GM18873 (cell line): ENCODE measurements at regions not wholly inside any gene's neighbourhood (a gene's known extent, or its start where the extent isn't known, plus 50 kb on each side); places are given as distances from the start of the nearest gene placed in this dataset.
"Not testable (repeated sequence)": the region's sequence is repeated elsewhere in the genome, so short reads cannot be mapped to it uniquely, and the experiment has no call there.

Experiments
- ATAC-seq: cut with Tn5 transposase; IDR thresholded peaks from one replicate; pipeline ENCODE4 v1.9.1; 2021; ENCODE audit warnings: mild to moderate bottlenecking, moderate library complexity, moderate number of reproducible peaks; ENCODE audit not compliant: unreplicated experiment, low FRiP score

DNA sequence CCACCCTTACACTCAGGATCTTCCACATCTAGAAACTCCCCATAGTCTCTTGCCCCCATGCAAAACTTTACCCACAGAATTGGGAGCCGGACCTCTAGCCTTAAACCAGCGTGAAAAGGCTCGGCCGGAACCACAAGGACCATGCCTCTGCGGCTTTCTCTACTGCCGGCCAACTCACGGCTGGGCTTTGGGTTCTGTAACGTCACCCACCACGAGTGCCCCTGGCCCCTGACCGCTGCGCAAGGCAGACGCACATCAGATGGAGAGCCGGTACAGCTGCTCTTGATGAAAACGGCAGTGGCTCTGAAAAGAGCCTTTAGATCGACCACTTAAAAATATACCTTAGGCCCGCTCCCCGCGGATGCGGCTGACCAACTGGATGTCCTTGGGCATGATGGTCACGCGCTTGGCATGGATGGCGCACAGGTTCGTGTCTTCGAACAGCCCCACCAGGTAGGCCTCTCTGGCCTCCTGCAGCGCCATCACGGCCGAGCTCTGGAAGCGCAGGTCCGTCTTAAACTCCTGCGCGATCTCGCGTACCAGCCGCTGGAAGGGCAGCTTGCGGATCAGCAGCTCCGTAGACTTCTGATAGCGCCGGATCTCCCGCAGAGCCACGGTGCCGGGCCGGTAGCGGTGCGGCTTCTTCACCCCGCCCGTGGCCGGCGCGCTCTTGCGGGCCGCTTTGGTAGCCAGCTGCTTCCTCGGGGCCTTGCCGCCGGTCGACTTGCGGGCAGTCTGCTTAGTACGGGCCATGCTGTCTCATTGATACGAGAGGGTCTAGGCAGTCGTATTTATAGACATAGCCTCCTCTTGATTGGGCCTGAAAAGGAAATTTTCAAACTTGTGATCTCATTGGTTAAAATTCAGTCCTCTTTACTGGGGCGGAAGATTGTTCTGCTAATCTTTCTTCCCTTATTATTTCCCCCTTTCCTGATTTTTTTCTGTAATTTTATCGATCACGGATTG is 66.3 kb downstream of the FAM72C start:
- not testable (repeated sequence) for ATAC-seq

DNA sequence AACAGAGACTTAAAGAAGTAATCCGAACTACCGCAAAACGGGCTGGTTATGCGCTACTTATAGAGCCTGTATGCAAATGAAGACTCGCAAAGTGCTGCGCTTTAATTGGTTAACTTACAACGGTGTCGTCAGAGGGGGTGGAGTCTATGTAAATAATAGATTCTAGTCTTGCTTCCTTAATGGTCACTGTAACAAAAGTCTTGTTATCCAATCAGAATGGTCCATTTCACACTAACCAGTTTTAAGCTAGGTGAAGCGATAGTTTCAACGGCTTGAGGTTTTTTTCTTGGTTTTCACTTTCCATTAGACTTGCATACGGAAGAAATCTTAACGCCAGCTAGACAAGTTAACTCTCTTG is 67.2 kb downstream of the FAM72C start:
- ATAC-seq = not testable (repeated sequence)

DNA sequence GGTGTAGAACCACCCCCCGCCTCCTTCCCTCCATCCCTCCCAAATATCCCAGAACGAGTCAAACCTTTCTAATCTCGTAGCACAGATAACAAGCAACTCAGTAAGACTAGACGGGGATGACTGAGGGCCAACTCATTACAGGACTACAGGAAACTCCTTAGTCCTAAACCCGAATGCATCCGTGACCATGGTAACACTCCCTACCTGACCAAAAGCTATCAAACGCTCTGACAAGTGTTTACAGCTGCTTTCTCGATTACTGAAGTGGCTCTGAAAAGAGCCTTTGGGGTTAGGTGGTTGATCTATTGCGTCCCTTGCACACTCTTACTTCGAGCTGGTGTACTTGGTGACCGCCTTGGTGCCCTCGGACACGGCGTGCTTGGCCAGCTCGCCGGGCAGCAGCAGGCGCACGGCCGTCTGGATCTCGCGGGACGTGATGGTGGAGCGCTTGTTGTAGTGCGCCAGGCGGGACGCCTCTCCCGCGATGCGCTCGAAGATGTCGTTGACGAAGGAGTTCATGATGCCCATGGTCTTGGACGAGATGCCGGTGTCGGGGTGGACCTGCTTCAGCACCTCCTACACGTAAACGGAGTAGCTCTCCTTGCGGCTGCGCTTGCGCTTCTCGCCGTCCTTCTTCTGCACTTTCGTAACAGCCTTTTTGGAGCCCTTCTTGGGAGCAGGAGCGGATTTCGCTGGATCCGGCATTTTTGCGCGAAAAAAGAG is 67.7 kb downstream of the FAM72C start:
- not testable (repeated sequence) for ATAC-seq

DNA sequence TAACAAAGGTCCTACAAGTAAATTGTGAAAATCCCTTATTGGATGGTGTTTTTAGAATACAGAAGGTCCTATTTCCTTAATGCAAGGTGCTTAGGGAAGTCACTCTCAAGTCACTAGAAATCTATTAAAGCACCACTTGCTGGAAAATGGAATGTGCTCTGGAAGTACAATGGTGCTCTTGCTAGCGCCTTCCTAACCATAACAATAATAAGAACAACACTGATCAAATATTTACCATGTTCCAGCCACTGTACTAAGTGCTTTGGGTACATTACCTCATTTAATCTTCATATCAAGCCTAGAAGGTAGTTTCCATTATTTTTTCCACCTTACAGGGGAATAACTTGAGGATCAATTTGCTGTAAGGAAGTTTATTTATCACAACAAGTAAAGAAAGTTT is 75.4 kb downstream of the FAM72C start:
- ATAC-seq = not testable (repeated sequence)

DNA sequence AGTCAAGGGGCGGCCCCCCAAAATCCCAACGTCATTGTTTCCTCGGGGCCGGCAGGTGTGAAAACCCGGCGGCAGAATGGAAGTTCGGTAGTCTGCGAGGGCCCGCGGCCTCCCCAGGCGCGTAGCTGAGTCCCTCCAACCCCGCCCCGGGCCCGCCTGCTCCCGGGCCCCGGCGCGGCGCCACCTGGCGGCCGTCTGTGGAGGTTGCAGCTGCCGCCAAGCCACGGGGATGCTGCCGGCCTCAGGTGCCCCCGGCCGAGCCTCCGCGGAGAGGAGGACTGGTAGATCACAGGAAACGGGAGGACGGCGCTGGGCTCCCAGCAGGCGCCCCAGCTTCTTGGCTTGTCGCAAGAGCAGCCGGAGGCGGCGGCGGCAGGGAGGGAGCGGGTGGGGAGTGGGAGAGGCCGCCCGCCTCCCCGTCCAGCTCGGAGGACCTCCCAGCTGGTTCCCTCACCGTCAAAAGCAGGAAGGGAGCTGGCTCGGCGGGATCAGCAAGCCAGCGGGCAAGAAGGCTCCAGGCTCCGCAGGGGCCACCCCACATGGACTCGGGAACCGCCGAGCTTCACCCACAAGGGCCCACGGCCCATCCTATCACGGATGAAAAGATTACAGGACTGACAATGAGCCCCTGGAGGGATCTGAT is 86.7 kb downstream of the FAM72C start:
- peak; percentile 46 for ATAC-seq

DNA sequence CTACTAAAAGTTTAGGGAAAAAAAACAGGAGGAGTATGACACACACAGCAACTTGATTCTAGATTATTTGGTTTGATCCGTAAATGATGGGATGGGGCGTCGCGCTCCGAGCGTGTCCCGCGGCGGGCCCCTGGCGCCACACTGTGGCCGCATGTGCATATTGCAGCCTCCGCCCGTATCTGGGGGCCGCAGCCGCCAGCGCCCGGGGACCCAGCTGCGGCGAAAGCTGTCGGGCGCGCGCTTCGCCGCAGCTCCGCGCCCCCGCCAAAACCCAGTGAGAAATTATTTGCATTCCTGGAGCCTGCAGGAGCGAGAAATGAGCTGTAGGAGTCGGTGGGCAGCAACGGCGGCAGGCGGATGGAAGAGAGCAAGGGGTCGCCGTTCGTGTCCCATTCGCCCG is 87.3 kb downstream of the FAM72C start:
- peak; percentile 73 for ATAC-seq

DNA sequence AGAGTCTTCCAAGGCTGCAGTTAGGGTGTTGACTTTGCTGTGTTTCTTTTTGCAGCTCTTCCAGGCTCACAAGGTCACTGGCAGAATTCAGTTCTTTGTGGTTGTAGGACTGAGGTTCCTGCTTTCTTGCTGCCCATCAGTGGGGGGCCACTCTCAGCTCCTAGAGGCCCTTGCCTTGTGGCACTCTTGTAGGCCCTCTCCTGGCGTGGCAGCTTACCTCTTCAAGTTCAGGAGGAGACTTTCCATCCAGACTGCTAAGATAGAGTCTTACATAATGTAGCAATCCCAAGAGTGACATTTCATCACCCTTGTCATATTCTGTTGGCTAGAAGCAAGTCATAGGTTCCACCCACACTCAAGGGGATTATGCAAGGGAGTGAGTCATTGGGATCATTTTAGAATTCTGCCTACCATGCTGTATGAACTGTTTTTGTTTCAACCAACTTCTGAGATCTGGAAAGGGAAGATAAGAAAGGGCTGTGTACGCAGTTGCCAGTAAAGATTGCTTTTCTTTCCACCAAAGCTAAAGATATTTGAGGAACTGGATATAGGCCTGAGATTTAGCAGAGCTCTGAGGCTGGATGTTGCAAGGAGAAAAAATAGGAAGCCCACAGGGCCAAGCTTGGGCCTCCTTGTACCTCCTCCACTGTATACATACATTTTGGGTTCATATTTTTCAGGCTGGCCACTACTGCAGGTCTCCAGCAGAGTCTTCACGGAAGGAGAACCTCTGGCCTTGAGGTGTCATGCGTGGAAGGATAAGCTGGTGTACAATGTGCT is 91.8 kb downstream of the FAM72C start:
- ATAC-seq = not testable (repeated sequence)

DNA sequence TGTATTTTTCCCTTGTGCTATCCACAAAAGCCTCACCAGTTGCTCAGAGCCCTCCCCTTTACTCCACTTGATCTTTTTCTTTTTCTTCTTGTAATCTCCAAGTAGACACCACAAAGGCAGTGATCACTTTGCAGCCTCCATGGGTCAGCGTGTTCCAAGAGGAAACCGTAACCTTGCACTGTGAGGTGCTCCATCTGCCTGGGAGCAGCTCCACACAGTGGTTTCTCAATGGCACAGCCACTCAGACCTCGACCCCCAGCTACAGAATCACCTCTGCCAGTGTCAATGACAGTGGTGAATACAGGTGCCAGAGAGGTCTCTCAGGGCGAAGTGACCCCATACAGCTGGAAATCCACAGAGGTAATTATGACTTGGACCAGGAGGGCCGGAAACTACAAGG is 95.8 kb downstream of the FAM72C start:
- ATAC-seq = not testable (repeated sequence)

DNA sequence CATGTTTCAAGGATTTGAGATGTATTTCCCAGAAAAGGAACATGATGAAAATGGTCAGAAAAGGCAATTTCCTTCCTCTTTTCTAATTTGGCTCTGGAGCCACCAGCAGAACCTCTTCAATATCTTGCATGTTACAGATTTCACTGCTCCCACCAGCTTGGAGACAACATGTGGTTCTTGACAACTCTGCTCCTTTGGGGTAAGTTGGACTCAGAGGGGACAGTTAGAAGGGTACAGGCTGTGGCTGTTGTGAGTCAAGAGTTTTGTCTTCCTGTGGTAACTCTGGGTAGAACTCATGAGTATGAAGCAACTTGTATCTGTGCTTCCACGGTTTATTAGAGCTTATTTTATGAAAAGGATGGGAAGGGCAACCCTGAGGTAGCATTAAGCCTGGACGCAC is 97.2 kb downstream of the FAM72C start:
- not testable (repeated sequence) for ATAC-seq

DNA sequence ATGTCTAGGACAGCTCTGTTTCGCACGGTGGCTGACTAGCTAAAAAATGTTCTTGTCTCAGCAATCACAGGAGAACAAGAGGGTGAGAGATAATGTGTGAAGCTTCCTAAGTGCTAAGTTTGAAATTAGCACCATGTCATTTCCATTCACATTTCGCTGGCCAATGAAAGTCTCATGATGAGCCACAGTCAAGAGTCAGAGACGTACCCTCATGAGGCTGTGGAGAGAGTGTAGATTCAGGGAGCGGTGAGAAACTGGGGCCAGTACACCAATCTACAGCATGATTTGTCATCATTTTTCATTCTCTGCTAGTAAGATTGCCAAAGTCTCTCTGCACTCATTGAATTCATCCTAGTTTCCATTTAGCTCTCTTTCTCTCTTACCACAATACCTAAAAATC is 98.1 kb downstream of the FAM72C start:
- ATAC-seq = not testable (repeated sequence)

DNA sequence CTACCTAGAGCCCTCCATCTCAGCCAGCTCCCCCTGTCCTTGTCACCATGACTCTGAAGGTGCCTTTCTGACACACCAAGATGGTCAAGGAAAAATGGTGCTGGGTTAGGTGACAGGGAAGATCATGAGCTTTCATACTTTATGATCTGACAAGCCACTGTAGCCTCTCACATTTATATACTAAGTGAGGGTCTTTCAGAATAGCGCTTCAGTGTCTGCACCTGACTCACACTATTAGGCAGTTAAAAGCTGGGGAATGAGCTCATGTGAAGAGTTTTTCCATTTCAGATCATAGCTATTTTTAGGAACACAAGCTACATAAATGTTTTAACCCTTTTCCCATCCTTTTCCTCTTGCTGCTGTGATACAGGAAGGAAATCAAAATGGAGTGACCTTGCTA is 101.4 kb downstream of the FAM72C start:
- ATAC-seq = not testable (repeated sequence)

DNA sequence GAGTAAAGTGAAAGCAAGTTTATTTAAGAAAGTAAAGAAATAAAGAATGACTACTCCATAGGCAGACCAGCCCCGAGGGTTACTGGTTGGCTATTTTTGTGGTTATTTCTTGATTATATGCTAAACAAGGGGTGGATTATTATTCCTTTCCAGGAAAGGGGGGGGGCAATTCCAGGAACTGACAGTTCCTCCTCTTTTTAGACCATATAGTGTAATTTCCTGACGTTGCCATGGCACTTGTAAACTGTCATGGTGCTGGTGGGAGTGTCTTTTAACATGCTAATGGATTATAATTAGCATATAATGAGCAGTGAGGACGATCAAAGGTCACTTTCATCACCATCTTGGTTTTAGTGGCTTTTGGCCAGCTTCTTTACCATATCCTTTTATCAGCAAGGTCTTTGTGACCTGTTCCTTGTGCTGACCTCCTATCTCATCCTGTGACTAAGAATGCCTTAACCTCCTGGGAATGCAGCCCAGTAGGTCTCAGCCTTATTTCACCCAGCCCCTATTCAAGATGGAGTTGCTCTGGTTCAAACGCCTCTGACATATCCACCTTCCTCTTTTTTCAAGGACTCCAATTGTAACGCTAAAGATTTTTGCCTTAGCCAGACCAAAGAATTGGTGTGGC is 104.1 kb downstream of the FAM72C start:
- not testable (repeated sequence) for ATAC-seq

DNA sequence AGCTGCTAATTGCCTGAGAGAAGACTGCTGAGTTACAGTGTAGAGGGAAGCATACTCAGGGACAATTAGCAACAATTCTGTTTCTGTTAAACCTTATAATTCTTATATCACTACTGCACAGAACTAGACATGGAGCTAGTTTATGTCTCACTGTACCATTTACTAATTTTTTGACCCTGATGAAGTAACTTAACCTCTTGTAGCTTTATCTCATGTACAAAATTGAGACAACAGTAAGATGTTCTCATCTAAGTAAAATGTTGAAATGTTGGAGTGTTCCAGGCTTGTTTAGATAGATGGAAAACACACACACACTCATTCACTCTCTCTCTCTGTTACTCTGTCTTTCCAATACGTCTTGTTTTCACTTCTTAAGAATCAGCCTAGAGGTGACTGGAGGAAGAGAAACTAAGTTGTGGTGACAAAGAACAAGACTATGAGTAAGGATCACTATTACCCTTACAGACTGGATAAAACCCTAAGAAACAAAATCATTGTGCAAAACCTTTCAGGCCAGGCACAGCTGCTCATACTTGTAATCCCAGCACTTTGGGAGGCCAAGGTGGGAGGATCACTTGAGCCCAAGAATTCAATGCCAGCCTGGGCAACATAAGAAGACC is 107.8 kb downstream of the FAM72C start:
- not testable (repeated sequence) for ATAC-seq

DNA sequence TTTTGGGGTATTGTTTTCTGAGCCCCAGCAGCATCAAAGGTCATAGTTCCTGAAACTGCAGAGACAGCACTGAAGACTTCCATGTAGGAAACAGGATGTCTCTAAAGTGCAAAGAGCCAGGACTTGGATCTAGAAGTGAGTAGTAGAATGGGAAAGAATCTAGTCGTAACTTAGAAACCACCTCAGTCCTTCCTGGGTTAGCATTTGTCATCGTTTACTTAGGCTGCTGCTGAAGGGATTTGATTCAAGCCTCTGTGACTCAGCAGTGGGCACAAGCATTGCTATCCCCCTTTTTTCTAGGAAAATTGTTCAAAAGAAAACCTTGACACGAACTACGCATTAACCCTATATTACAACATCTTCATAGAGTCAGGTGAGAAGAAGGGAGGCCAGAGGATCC is 109.1 kb downstream of the FAM72C start:
- not testable (repeated sequence) for ATAC-seq

DNA sequence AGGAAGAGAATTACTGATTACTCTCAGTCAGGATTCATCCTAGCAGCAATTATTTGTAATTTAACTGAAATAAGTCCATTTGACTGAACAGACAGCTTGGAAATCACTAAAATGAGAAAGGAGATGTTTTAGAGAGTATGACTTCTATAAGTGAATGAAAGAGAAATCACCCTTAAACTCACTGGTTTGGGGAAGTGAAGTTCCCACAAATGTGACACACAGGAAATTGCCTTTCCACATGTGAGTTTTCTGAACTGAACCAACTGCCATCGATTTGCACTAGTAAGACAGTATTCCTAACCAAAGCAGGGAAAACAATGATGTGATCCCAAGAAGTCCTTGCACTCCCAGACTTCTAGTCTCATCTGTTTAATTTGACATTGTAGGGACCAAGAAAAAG is 110.5 kb downstream of the FAM72C start:
- not testable (repeated sequence) for ATAC-seq

DNA sequence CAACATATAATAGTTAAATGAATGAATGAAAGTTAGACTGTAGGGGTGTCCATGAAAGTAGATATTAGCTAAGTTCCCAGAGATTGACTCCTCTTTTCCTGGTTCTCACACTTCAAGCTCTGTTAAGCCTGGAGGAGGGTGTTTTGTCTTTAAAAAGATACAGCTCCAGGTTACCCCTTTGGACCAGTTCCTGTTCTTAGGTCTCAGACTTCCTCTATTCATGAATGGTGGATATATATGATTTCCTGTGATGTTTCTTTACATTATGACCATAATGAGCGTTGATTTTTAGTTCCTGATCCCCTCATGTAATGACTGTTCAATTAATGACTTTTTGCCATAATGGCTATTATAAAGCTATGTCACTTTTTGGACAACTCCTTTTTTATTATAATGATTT is 115.9 kb downstream of the FAM72C start:
- ATAC-seq = not testable (repeated sequence)

DNA sequence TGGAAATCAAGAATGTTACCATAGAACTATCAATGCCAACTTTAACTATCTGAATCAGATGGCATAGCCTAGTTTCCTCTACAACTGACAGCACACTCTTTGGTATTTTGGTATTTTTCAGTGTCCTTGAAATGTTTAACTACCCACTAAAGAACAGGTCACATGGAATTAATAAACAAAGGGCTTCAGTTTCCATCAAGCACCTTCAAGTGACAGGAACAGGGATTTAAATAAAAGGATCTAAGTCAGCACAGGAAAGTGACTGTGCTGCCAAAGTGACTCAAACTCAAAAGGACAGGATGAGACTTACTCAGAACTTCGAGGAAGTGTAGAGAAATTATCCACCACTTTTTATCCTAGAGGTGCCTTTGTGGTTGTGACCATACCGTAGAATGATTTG is 117.7 kb downstream of the FAM72C start:
- not testable (repeated sequence) for ATAC-seq

DNA sequence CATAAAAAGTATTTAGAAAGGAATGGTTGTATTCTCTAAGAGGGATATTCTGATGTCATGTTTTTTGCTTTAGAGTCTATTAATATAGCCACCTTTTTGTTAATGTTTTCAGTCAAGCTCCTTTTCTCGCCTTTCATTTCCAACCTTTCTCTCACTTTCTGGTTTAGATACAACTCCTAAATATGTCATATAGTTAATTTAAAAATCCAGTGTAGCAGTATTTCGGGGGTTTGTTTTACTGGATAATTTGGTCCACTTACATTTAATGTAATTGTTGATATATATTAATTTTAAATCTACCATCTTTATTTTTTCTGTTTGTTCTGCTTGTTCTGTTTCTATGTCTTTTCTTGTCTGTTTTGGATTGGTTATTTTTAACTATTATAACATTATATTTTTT is 121.1 kb downstream of the FAM72C start:
- not testable (repeated sequence) for ATAC-seq

DNA sequence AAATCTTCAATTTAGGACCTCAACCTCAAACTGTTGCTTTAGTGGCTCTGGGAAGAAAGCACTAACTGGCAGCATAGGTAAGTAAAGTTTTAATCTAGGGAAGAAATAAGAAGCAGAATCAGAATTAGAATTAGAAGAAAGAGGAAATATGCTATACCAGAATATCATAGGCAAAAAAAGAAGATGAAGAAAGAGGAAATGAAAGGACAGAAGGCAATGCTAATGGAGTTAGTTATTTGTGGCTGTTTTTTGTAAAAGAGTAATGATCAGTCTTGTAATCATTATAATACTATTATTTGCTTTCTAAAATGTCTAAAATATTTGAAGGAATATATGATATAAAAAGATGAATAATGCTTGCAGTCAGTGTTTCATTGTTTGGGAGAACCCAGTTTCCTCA is 122.9 kb downstream of the FAM72C start:
- not testable (repeated sequence) for ATAC-seq
